Brain microvascular endothelial cell (primary cell): ENCODE measurements at regions not wholly inside any gene's neighbourhood (a gene's known extent, or its start where the extent isn't known, plus 50 kb on each side); places are given as distances from the start of the nearest gene placed in this dataset.

ENCODE experiments used
- DNase-seq: peaks from one replicate; pipeline ENCODE4 v3.0.0-alpha.2; 2020
- H3K27ac ChIP-seq: fragments of 250-450 bp; sonication (Bioruptor Pico); 2 replicates; pipeline ENCODE4 v1.5.1; 2020; ENCODE audit warnings: mild to moderate bottlenecking, moderate library complexity
- H3K27me3 ChIP-seq: fragments of 250-450 bp; sonication (Bioruptor Pico); replicated peaks from 2 replicates; pipeline ENCODE4 v1.5.1; 2020; ENCODE audit warnings: mild to moderate bottlenecking
- H3K36me3 ChIP-seq: fragments of 250-450 bp; sonication (Bioruptor Pico); replicated peaks from 2 replicates; pipeline ENCODE4 v1.5.1; 2020; ENCODE audit warnings: mild to moderate bottlenecking
- H3K4me3 ChIP-seq: 2 replicates; pipeline ENCODE4 v1.5.1; 2011; ENCODE audit warnings: low read depth, mild to moderate bottlenecking, control low read depth, low read length, moderate library complexity
- CTCF ChIP-seq: IDR thresholded peaks from 2 replicates; pipeline ENCODE4 v1.5.1; 2011; ENCODE audit warnings: low read depth, mild to moderate bottlenecking, moderate library complexity, low read length, control low read depth, inconsistent platforms; ENCODE audit errors: missing control alignments
- in situ Hi-C: cut with HindIII; loops from 2 replicates; pipeline ENCODE4 v1.10.0; 2017; ENCODE audit warnings: low sequenced_read_pairs, low pct_ligation_motif_present

DNA sequence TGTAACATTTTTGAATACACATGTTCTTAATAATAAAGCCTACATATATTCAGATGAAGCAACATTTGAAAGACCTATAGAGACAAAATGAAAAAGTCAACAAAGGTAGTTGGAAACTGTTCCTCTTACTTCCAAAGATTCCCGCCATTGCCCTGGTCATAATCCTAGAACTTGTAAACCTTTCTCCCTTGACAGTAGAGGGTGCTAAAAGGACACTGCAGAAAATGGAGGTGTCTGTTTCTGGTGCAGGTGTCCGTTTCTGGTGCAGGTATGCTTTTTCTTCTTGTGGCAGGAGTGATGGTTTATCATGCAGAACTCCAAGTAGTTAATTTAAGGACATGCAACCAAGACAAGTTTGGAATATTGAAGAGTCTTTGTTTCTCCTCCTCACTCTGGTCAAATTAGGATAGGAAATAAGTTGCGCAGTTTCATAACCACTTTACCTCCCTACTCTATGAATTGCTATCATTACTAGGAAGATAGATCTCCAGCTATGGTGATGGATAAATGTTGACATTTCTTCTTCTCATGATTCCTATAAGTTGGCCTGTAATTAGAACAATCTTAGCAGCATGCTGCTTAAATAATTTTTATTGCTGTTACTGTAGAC, 56.0 kb upstream of the FAM174A start:
- DNase-seq = no peak

GRCh38 chr5:100472091-100472490, 63.1 kb upstream of the FAM174A start:
- in situ Hi-C loops = no loop called here
- Histone ChIP-seq H3K4me3 (no peak overlapping the region), H3K36me3 (no peaks in the 10 kb centered on the region), H3K27ac (no peak overlapping the region), H3K27me3 (no peaks in the 10 kb centered on the region)
- DNase-seq = no peak
- TF ChIP-seq CTCF = no peak

More for the DNA sequence above, 56.0 kb upstream of the FAM174A start:
- in situ Hi-C loops = no loop called here
- H3K4me3 ChIP-seq = no peak overlapping the region
- TF ChIP-seq CTCF = peak; percentile 63
- no peaks in the 10 kb centered on the region for H3K27me3 ChIP-seq
- H3K36me3 ChIP-seq = no peaks in the 10 kb centered on the region
- H3K27ac ChIP-seq = no peak overlapping the region

GRCh38 chr5:100469767-100470166, 65.4 kb upstream of the FAM174A start:
- Histone ChIP-seq H3K4me3 (no peak overlapping the region), H3K36me3 (no peaks in the 10 kb centered on the region), H3K27ac (no peak overlapping the region), H3K27me3 (no peaks in the 10 kb centered on the region)
- no peak for TF ChIP-seq CTCF
- no peak for DNase-seq
- in situ Hi-C loops = no loop called here

- H3K4me3 ChIP-seq = no peak overlapping the region
- in situ Hi-C loops = no loop called here
- no peak for TF ChIP-seq CTCF
- H3K36me3 ChIP-seq = no peaks in the 10 kb centered on the region
- H3K27ac ChIP-seq = peak overlapping the region; percentile 32
- H3K27me3 ChIP-seq = no peaks in the 10 kb centered on the region
- peak; percentile 81 for DNase-seq
Measured at GRCh38 chr5:100464418-100464817, 70.8 kb upstream of the FAM174A start.

DNA sequence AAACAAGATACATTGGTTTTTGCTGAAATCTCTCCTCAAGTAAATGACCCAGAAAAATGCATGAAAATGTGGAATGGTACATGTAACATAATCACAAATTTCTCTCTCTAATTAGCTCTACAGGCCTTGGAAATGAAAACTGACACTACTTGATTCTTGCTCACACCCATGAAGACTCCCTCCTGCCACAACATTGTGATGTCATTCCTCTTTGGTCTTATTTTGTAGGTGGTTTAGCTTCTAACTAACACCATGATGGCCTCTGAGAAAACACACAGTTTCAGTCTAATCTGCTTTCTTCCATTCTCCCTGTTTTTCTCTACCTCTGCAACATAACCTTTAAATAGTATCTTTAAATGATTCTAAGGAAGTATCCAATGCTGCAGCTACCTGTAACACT, 78.6 kb upstream of the FAM174A start:
- Histone ChIP-seq H3K27ac (no peak overlapping the region), H3K27me3 (no peaks in the 10 kb centered on the region), H3K4me3 (no peak overlapping the region), H3K36me3 (no peaks in the 10 kb centered on the region)
- in situ Hi-C loops = no loop called here
- no peak for TF ChIP-seq CTCF
- no peak for DNase-seq

DNA sequence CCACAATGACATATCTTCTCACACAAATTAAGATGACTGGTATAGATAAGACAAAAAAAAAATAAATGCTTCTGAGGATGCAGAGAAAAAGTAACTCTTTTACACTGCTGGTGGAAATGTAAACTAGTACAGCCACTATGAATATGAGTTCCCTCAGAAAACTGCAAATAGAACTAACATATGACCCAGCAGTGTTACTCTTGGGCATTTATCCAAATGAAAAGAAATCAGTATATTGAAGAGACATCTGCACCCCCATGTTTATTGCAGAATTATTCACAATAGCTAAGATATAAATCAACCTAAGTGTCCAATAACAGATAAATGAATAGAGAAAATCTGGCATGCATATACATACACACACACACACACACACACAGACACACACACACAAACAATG, 83.0 kb upstream of the FAM174A start:
- no peak overlapping the region for H3K27ac ChIP-seq
- no peaks in the 10 kb centered on the region for H3K27me3 ChIP-seq
- no peak for DNase-seq
- H3K4me3 ChIP-seq = no peak overlapping the region
- in situ Hi-C loops = no loop called here
- H3K36me3 ChIP-seq = no peaks in the 10 kb centered on the region
- no peak for TF ChIP-seq CTCF
